Stomach (tissue), 8 donors: ENCODE measurements at regions not wholly inside any gene's neighbourhood (a gene's known extent, or its start where the extent isn't known, plus 50 kb on each side); places are given as distances from the start of the nearest gene placed in this dataset.

Experiments
- DNase-seq, 2 donors: peaks; one replicate each; pipeline versions ENCODE4 v3.0.0 to v3.0.0-alpha.2; 2013 to 2019
- H3K27ac ChIP-seq, 5 donors: fragments of 200-600 bp in 4 of 5; sonication (generic) in 4 of 5; one replicate each; pipeline ENCODE4 v1.5.1; 2013 to 2019; ENCODE audit warnings: mild to moderate bottlenecking in 1 of 5, moderate library complexity in 1 of 5
- H3K27me3 ChIP-seq, 3 donors: fragments of 200-600 bp; sonication (generic); one replicate each; pipeline ENCODE4 v1.5.1; 2017 to 2019; ENCODE audit warnings: mixed run types in 1 of 3
- H3K36me3 ChIP-seq, 4 donors: fragments of 200-600 bp; sonication (generic); 1 replicate in 3 of 4; 2 replicates in 1 of 4; pipeline ENCODE4 v1.5.1; 2016 to 2019
- H3K4me1 ChIP-seq, 4 donors: fragments of 200-600 bp; sonication (generic); one replicate each; pipeline ENCODE4 v1.5.1; 2016 to 2019
- H3K4me3 ChIP-seq, 4 donors: fragments of 200-600 bp; sonication (generic) in 3 of 4; one replicate each; pipeline ENCODE4 v1.5.1; 2016 to 2019; ENCODE audit warnings: mild to moderate bottlenecking in 1 of 4
- H3K9me3 ChIP-seq, 4 donors: fragments of 200-600 bp; sonication (generic); one replicate each; pipeline ENCODE4 v1.5.1; 2016 to 2019
- CTCF ChIP-seq, 7 experiments: fragments of 450-650 bp in 4 of 7; fragments of 200-600 bp in 3 of 7; sonication (generic) in 3 of 7; IDR thresholded peaks; one replicate each; pipeline ENCODE4 v1.5.1; 2016 to 2019; ENCODE audit warnings: antibody characterized with exemption in 7 of 7, control low read depth in 2 of 7, mild to moderate bottlenecking in 1 of 7
- EP300 ChIP-seq: sonication (generic); formaldehyde crosslinking; IDR thresholded peaks from one replicate; pipeline ENCODE4 v1.6.1; 2017; ENCODE audit warnings: antibody characterized with exemption
- POLR2A ChIP-seq, 4 donors: fragments of 450-650 bp; IDR thresholded peaks; one replicate each; pipeline ENCODE4 v1.6.1; 2016; ENCODE audit warnings: antibody characterized with exemption in 4 of 4, control low read depth in 2 of 4, mild to moderate bottlenecking in 1 of 4, moderate library complexity in 1 of 4
- POLR2AphosphoS5 ChIP-seq, 3 donors: sonication (generic); formaldehyde crosslinking; IDR thresholded peaks; one replicate each; pipeline ENCODE4 v1.6.1; 2016; ENCODE audit warnings: antibody characterized with exemption in 3 of 3
- WGBS, 5 donors: extraction: QIAGEN DNeasy Blood & Tissue Kit in 3 of 5; methylation state at CpG; one replicate each; pipeline versions ENCODE4 v1.1.5 to v1.1.7; 2013 to 2018; 5-methylcytosine and 5-hydroxymethylcytosine counted together
- intact Hi-C: fragments of 100-400 bp; cut with DNase I; formaldehyde crosslinking; loops from one replicate; pipeline ENCODE4 v1.15.1; 2023; ENCODE audit warnings: low total_unique reads
- donor health status: healthy with polysubstance abuse.
- donor health status: Bipolar disorder and iron deficiency.
- donor health status: healthy.

DNA sequence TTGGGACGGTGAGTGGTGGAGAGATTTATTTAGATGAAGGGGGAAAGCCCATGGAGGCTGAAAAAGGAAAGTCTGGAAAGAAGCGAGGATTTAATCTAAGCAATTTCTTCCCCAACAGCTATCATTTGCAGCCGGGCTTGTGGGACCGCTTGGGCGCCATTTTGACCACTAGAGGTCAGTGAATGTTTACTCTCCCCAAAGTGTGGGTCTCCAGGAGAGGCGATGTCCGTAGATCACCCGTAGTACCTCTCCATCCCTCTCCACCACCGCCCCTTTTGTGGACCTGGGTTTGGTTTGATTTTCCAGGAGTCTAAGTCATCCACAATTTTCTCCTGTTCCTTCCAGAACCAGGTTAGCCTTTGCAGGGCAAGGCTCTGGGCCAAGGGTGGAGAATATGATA lies 91.2 kb upstream of the PARP11 start:
- no peak overlapping the region for H3K4me3 ChIP-seq
- H3K27ac ChIP-seq, result no peak overlapping the region
- H3K4me1 ChIP-seq, result no peaks in the 10 kb centered on the region
- no peaks in the 10 kb centered on the region for H3K9me3 ChIP-seq
- intact Hi-C loops, result no loop called here
- H3K36me3 ChIP-seq, result no peaks in the 10 kb centered on the region
- peaks cover 0 to 26% (median 0%) of the 10 kb centered on the region in 3 donors for H3K27me3 ChIP-seq
- 49 to 59% (median 54%) methylated on average over 9 of the region's 9 CpGs for WGBS, 5 donors
- peak in 1 of 2 donors; percentile 33 for DNase-seq
- TF ChIP-seq CTCF (IDR thresholded peaks at IDR 0.05) (no peak), POLR2AphosphoS5 (IDR thresholded peaks at IDR 0.05) (no peak), POLR2A (IDR thresholded peaks at IDR 0.05) (no peak), EP300 (no peak)

DNA sequence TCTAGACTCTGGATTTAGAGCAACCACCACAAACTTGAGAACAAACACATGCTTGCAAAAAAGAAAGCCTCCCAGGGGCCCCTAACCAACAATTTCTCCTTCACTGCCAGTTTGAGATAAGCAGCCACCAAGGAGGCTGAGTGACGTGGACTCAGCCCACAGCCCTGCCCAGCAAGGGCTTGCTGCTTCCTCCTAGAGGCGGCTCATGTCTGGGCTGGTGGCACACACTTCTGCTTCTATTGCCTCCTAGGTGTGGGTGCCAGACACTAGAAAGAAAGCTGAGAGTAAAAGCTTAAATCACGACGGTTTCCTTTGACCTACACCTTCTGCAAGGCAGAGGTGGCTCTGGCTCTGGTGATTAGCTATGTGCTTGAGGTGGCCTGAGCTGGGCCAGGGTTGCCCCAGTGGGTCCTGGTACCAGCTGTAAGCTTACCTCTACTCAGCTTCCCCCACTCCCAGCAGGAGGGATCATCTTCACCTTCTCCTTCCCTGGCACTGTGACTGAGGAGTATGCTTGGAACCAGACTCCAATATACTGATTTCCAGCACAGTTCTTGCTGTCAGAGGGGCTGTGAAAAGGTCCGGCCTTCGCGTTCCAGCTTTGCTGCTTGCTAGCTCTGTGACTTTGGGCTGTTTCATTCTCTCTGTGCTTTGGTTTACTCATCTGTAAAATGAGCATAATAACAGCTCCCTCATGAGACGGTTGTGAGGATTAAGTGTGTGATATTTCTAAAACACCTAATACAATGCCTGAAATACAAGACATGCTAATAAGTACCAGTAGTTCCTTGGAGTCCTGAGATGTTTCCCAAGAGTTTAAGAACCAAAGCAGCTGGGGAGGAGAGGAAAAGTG lies 89.7 kb upstream of the PARP11 start:
- no peaks in the 10 kb centered on the region for H3K36me3 ChIP-seq
- intact Hi-C loops, result no loop called here
- H3K27ac ChIP-seq, result no peak overlapping the region
- H3K4me1 ChIP-seq, result no peaks in the 10 kb centered on the region
- peaks cover 0 to 22% (median 0%) of the 10 kb centered on the region in 3 donors for H3K27me3 ChIP-seq
- H3K9me3 ChIP-seq, result no peaks in the 10 kb centered on the region
- TF ChIP-seq POLR2A (IDR thresholded peaks at IDR 0.05) (no peak), EP300 (no peak), CTCF (IDR thresholded peaks at IDR 0.05) (no peak), POLR2AphosphoS5 (IDR thresholded peaks at IDR 0.05) (no peak)
- no peak overlapping the region for H3K4me3 ChIP-seq
- 54 to 70% (median 60%) methylated on average over 8 of the region's 8 CpGs for WGBS, 5 donors
- DNase-seq, result peak in 1 of 2 donors; percentile 75

GRCh38 chr12:3961591-3961990 lies 88.4 kb upstream of the PARP11 start:
- Histone ChIP-seq H3K36me3 (no peaks in the 10 kb centered on the region), H3K9me3 (no peaks in the 10 kb centered on the region), H3K4me3 (no peak overlapping the region), H3K4me1 (no peaks in the 10 kb centered on the region), H3K27me3 (peaks cover 0 to 9% (median 0%) of the 10 kb centered on the region in 3 donors), H3K27ac (no peak overlapping the region)
- TF ChIP-seq POLR2A (IDR thresholded peaks at IDR 0.05) (no peak), POLR2AphosphoS5 (IDR thresholded peaks at IDR 0.05) (no peak), EP300 (no peak), CTCF (IDR thresholded peaks at IDR 0.05) (no peak)
- intact Hi-C loops, result no loop called here
- WGBS, 5 donors, result 61 to 77% (median 71%) methylated on average over 9 of the region's 9 CpGs
- DNase-seq, result peak in 1 of 2 donors; percentile 23

- Histone ChIP-seq H3K27ac (no peak overlapping the region), H3K9me3 (no peaks in the 10 kb centered on the region), H3K27me3 (peaks cover 0 to 13% (median 0%) of the 10 kb centered on the region in 3 donors), H3K4me3 (no peak overlapping the region), H3K36me3 (no peaks in the 10 kb centered on the region), H3K4me1 (no peaks in the 10 kb centered on the region)
- intact Hi-C loops, result no loop called here
- no peak for DNase-seq
- 80 to 84% (median 83%) methylated on average over 9 to 10 of the region's 10 CpGs for WGBS, 5 donors
- no peak for TF ChIP-seq EP300
- TF ChIP-seq CTCF (IDR thresholded peaks at IDR 0.05), result no peak
- TF ChIP-seq POLR2A (IDR thresholded peaks at IDR 0.05), result no peak
- no peak for TF ChIP-seq POLR2AphosphoS5 (IDR thresholded peaks at IDR 0.05)
Observed at GRCh38 chr12:3959799-3960560, 86.8 kb upstream of the PARP11 start.
